ENCODE measurements at regions not wholly inside any gene's neighbourhood (a gene's known extent, or its start where the extent isn't known, plus 50 kb on each side); places are given as distances from the start of the nearest gene placed in this dataset.

- Mint-ChIP-seq H3K36me3 (no peaks in the 10 kb centered on the region), H3K4me3 (no peak overlapping the region), H3K27me3 (ENCODE audit: insufficient read depth, low read depth) (peaks cover 4% of the 10 kb centered on the region), H3K4me1 (peaks cover 36% of the 10 kb centered on the region), H3K27ac (peak overlapping the region; percentile 6), H3K9me3 (no peaks in the 10 kb centered on the region)
- H3K27ac ChIP-seq, result no peak overlapping the region
- H3K27me3 ChIP-seq, result no peaks in the 10 kb centered on the region
- H3K9ac ChIP-seq, result no peak overlapping the region
- no peak overlapping the region for H3K4me2 ChIP-seq
- H3K36me3 ChIP-seq, result no peaks in the 10 kb centered on the region
- no peaks in the 10 kb centered on the region for H3K79me2 ChIP-seq (ENCODE audit: low read depth)
- H3K9me3 ChIP-seq (ENCODE audit: low read depth), result no peaks in the 10 kb centered on the region
- H3K4me3 ChIP-seq, result no peak overlapping the region
- H4K20me1 ChIP-seq (ENCODE audit: low read depth), result no peaks in the 10 kb centered on the region
- H3K4me1 ChIP-seq, result peaks cover 32% of the 10 kb centered on the region
- H2AFZ ChIP-seq (replicated peaks), result no peak overlapping the region
- peaks cover 5% of the 10 kb centered on the region for H3F3A ChIP-seq (ENCODE audit: low read depth)
- TF ChIP-seq EZH2phosphoT487 (IDR thresholded peaks at IDR 0.05), result no peak
- TF ChIP-seq EZH2 (IDR thresholded peaks at IDR 0.05), result no peak
- DNase-seq (ENCODE audit: low spot score), result no peak
Observed at GRCh38 chr11:95702526-95702925, 87.1 kb downstream of the FAM76B start.

- Mint-ChIP-seq H3K36me3 (no peaks in the 10 kb centered on the region), H3K9me3 (no peaks in the 10 kb centered on the region), H3K27me3 (ENCODE audit: insufficient read depth, low read depth) (no peaks in the 10 kb centered on the region), H3K27ac (no peak overlapping the region), H3K4me3 (no peak overlapping the region), H3K4me1 (peaks cover 32% of the 10 kb centered on the region)
- no peaks in the 10 kb centered on the region for H3K9me3 ChIP-seq (ENCODE audit: low read depth)
- peaks cover 5% of the 10 kb centered on the region for H3F3A ChIP-seq (ENCODE audit: low read depth)
- no peak overlapping the region for H3K9ac ChIP-seq
- H3K4me3 ChIP-seq, result no peak overlapping the region
- no peaks in the 10 kb centered on the region for H3K27me3 ChIP-seq
- H3K79me2 ChIP-seq (ENCODE audit: low read depth), result no peaks in the 10 kb centered on the region
- no peaks in the 10 kb centered on the region for H4K20me1 ChIP-seq (ENCODE audit: low read depth)
- H3K27ac ChIP-seq, result no peak overlapping the region
- no peaks in the 10 kb centered on the region for H3K36me3 ChIP-seq
- peaks cover 28% of the 10 kb centered on the region for H3K4me1 ChIP-seq
- TF ChIP-seq EZH2 (IDR thresholded peaks at IDR 0.05) (no peak), EZH2phosphoT487 (IDR thresholded peaks at IDR 0.05) (no peak), CTCF (IDR thresholded peaks at IDR 0.05) (no peak)
- H2AFZ ChIP-seq (replicated peaks), result peak overlapping the region; percentile 15
- no peak overlapping the region for H3K4me2 ChIP-seq
- DNase-seq (ENCODE audit: low spot score), result no peak
Observed at GRCh38 chr11:95700471-95700817, 89.1 kb downstream of the FAM76B start.

- DNase-seq (ENCODE audit: low spot score), result no peak
- no peak overlapping the region for H3K4me3 Mint-ChIP-seq
- Histone ChIP-seq H3K4me2 (no peak overlapping the region), H3K79me2 (ENCODE audit: low read depth) (no peaks in the 10 kb centered on the region), H3K4me1 (peaks cover 23% of the 10 kb centered on the region), H3F3A (ENCODE audit: low read depth) (no peaks in the 10 kb centered on the region), H3K9me3 (ENCODE audit: low read depth) (no peaks in the 10 kb centered on the region), H3K27ac (no peak overlapping the region), H3K9ac (no peak overlapping the region), H2AFZ (replicated peaks) (peak overlapping the region; percentile 42), H3K27me3 (no peaks in the 10 kb centered on the region), H4K20me1 (ENCODE audit: low read depth) (no peaks in the 10 kb centered on the region), H3K4me3 (no peak overlapping the region), H3K36me3 (no peaks in the 10 kb centered on the region)
- H3K27ac Mint-ChIP-seq, result no peak overlapping the region
- H3K36me3 Mint-ChIP-seq, result no peaks in the 10 kb centered on the region
- H3K27me3 Mint-ChIP-seq (ENCODE audit: insufficient read depth, low read depth), result no peaks in the 10 kb centered on the region
- peaks cover 32% of the 10 kb centered on the region for H3K4me1 Mint-ChIP-seq
- no peak for TF ChIP-seq CTCF (IDR thresholded peaks at IDR 0.05)
- no peak for TF ChIP-seq EZH2 (IDR thresholded peaks at IDR 0.05)
- no peak for TF ChIP-seq EZH2phosphoT487 (IDR thresholded peaks at IDR 0.05)
- no peaks in the 10 kb centered on the region for H3K9me3 Mint-ChIP-seq
Observed at GRCh38 chr11:95699631-95700470, 89.7 kb downstream of the FAM76B start.
